ENCODE measurements at regions not wholly inside any gene's neighbourhood (a gene's known extent, or its start where the extent isn't known, plus 50 kb on each side); places are given as distances from the start of the nearest gene placed in this dataset.

DNA sequence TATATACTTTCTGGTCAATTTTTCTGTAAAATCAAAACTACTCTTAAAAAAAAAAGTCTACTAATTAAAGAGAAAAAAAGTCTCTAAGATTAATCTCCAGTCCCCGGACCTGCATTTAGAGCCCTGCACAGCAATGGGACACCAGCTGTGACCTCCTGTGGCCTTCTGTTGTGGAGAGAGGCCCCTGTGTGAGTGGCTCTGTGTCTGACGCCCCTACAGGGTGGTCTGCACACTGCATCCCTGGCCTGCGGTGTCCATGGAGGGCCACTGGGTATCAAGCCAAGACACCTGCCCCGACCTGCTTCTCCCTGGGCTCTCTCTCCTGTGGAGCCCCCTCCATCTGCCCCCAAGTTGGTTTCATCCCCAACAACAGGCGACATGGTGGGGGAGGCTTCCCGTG is 248.0 kb upstream of the DIO3 start:
- H3K4me2 ChIP-seq (ENCODE audit: insufficient read depth, low read length) = no peak overlapping the region
- ChIA-PET CTCF (no interaction called here), POLR2A (no interaction called here)
- intact Hi-C loops (cut with micrococcal nuclease) = no loop called here
- H3K27ac ChIP-seq (ENCODE audit: insufficient read depth, low read depth, low read length) = no peak overlapping the region
- H3K9me3 ChIP-seq (replicated peaks; ENCODE audit: control insufficient read depth, insufficient read depth, low read length) = no peaks in the 10 kb centered on the region
- no peaks in the 10 kb centered on the region for H3K36me3 ChIP-seq (ENCODE audit: control insufficient read depth in 2 of 2, extremely low read depth in 1 of 2, insufficient read depth in 2 of 2, low read length in 2 of 2)
- peaks cover 0 to 2% of the 10 kb centered on the region in 2 experiments for H3K27me3 ChIP-seq (ENCODE audit: control insufficient read depth in 2 of 2, insufficient read depth in 2 of 2, low read length in 2 of 2)
- no peaks in the 10 kb centered on the region for H4K20me1 ChIP-seq (replicated peaks; ENCODE audit: control insufficient read depth, extremely low read depth, insufficient read depth, low read length)
- H3K79me2 ChIP-seq (ENCODE audit: control insufficient read depth, insufficient read depth, low read length) = no peaks in the 10 kb centered on the region
- BruUV-seq (replicated peaks) = no TSS peak
- no peak overlapping the region for H2AFZ ChIP-seq (ENCODE audit: low read depth, low read length)
- no peaks in the 10 kb centered on the region for H3K9me1 ChIP-seq (replicated peaks; ENCODE audit: control insufficient read depth, extremely low read depth, insufficient read depth, low read length)
- no peaks in the 10 kb centered on the region for H3K4me1 ChIP-seq (ENCODE audit: control insufficient read depth, extremely low read depth, insufficient read depth, low read length)
- dilution Hi-C loops (cut with MboI; ENCODE audit: extremely low pct_ligation_motif_present, low sequenced_read_pairs) = no loop called here
- no peak overlapping the region for H3K4me3 ChIP-seq (replicated peaks in 1 of 3; ENCODE audit: insufficient read depth in 1 of 3, low read depth in 1 of 3, low read length in 3 of 3)
- TF ChIP-seq MYC (IDR thresholded peaks at IDR 0.05; ENCODE audit: low read depth, low read length) = no peak
- TF ChIP-seq, protein P1, sequence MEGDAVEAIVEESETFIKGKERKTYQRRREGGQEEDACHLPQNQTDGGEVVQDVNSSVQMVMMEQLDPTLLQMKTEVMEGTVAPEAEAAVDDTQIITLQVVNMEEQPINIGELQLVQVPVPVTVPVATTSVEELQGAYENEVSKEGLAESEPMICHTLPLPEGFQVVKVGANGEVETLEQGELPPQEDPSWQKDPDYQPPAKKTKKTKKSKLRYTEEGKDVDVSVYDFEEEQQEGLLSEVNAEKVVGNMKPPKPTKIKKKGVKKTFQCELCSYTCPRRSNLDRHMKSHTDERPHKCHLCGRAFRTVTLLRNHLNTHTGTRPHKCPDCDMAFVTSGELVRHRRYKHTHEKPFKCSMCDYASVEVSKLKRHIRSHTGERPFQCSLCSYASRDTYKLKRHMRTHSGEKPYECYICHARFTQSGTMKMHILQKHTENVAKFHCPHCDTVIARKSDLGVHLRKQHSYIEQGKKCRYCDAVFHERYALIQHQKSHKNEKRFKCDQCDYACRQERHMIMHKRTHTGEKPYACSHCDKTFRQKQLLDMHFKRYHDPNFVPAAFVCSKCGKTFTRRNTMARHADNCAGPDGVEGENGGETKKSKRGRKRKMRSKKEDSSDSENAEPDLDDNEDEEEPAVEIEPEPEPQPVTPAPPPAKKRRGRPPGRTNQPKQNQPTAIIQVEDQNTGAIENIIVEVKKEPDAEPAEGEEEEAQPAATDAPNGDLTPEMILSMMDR (IDR thresholded peaks at IDR 0.05; ENCODE audit: extremely low read depth in 1 of 2, insufficient read depth in 1 of 2, low read depth in 1 of 2, low read length in 2 of 2) = no peak
- no peak for TF ChIP-seq FOS (IDR thresholded peaks at IDR 0.05; ENCODE audit: borderline replicate concordance, insufficient read depth, low read length)
- TF ChIP-seq, protein P2, sequence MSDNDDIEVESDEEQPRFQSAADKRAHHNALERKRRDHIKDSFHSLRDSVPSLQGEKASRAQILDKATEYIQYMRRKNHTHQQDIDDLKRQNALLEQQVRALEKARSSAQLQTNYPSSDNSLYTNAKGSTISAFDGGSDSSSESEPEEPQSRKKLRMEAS (IDR thresholded peaks at IDR 0.05; ENCODE audit: insufficient read depth, insufficient read length) = no peak
- no peak for TF ChIP-seq JUN (IDR thresholded peaks at IDR 0.05; ENCODE audit: borderline replicate concordance, insufficient read depth, insufficient read length, low read depth)
- no peak for TF ChIP-seq POLR2AphosphoS5 (IDR thresholded peaks at IDR 0.05; ENCODE audit: insufficient read depth, low read depth, low read length)
- no peak for DNase-seq (ENCODE audit: low read depth, low spot score)
- H3K9ac ChIP-seq (replicated peaks; ENCODE audit: extremely low read depth, insufficient read depth, low read length) = no peak overlapping the region
- FAIRE-seq = no peak

DNA sequence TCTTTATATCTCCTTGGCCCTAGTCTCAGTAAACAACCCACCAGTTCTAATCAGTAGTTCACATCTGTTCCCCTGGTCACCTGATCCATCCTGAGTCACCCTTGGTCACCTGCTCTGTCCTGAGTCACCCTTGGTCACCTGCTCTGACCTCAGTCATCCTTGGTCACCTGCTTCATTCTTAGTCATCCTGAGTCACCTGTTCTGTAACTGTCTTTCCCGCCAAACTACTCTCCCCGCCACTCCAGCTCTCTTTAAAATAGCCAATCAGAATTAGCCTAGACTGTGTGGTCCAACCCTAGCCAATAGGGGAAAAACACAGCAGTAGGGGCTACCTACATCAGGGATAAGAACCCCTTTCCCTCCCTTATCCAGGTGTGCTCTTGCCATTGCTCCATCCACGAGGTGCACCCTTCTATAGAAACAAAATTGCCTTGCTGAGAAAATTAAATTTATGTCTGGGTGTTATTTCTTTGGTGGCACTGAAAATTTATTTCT is 245.4 kb upstream of the DIO3 start:
- Histone ChIP-seq H3K4me2 (ENCODE audit: insufficient read depth, low read length) (no peak overlapping the region), H2AFZ (ENCODE audit: low read depth, low read length) (no peak overlapping the region), H3K27me3 (ENCODE audit: control insufficient read depth in 2 of 2, insufficient read depth in 2 of 2, low read length in 2 of 2) (peaks cover 0 to 3% of the 10 kb centered on the region in 2 experiments), H3K4me1 (ENCODE audit: control insufficient read depth, extremely low read depth, insufficient read depth, low read length) (no peaks in the 10 kb centered on the region), H3K9me3 (replicated peaks; ENCODE audit: control insufficient read depth, insufficient read depth, low read length) (no peaks in the 10 kb centered on the region), H3K4me3 (replicated peaks in 1 of 3; ENCODE audit: insufficient read depth in 1 of 3, low read depth in 1 of 3, low read length in 3 of 3) (no peak overlapping the region), H3K79me2 (ENCODE audit: control insufficient read depth, insufficient read depth, low read length) (no peaks in the 10 kb centered on the region), H3K36me3 (ENCODE audit: control insufficient read depth in 2 of 2, extremely low read depth in 1 of 2, insufficient read depth in 2 of 2, low read length in 2 of 2) (no peaks in the 10 kb centered on the region), H4K20me1 (replicated peaks; ENCODE audit: control insufficient read depth, extremely low read depth, insufficient read depth, low read length) (no peaks in the 10 kb centered on the region), H3K9ac (replicated peaks; ENCODE audit: extremely low read depth, insufficient read depth, low read length) (no peak overlapping the region), H3K27ac (ENCODE audit: insufficient read depth, low read depth, low read length) (no peak overlapping the region), H3K9me1 (replicated peaks; ENCODE audit: control insufficient read depth, extremely low read depth, insufficient read depth, low read length) (no peaks in the 10 kb centered on the region)
- ChIA-PET POLR2A (no interaction called here), CTCF (no interaction called here)
- intact Hi-C loops (cut with micrococcal nuclease) (no loop called here), dilution Hi-C loops (cut with MboI; ENCODE audit: extremely low pct_ligation_motif_present, low sequenced_read_pairs) (no loop called here)
- TF ChIP-seq FOS (IDR thresholded peaks at IDR 0.05; ENCODE audit: borderline replicate concordance, insufficient read depth, low read length) (no peak), POLR2AphosphoS5 (IDR thresholded peaks at IDR 0.05; ENCODE audit: insufficient read depth, low read depth, low read length) (no peak), MYC (IDR thresholded peaks at IDR 0.05; ENCODE audit: low read depth, low read length) (no peak), EZH2 (IDR thresholded peaks at IDR 0.05; ENCODE audit: borderline replicate concordance, low read depth, low read length, severe bottlenecking) (no peak), JUN (IDR thresholded peaks at IDR 0.05; ENCODE audit: borderline replicate concordance, insufficient read depth, insufficient read length, low read depth) (no peak), POLR2A (IDR thresholded peaks at IDR 0.05; ENCODE audit: low read depth, low read length) (no peak), GATA2 (IDR thresholded peaks at IDR 0.05; ENCODE audit: insufficient read depth, insufficient read length, low read depth, low read length) (no peak)
- TF ChIP-seq, protein P2 (IDR thresholded peaks at IDR 0.05; ENCODE audit: insufficient read depth, insufficient read length) = no peak
- TF ChIP-seq, protein P1 (IDR thresholded peaks at IDR 0.05; ENCODE audit: extremely low read depth in 1 of 2, insufficient read depth in 1 of 2, low read depth in 1 of 2, low read length in 2 of 2) = no peak
- FAIRE-seq (no peak), DNase-seq (ENCODE audit: low read depth, low spot score) (no peak)
- no TSS peak for BruUV-seq (replicated peaks)

Measured in endothelial cell of umbilical vein (primary cell).